Osteocyte (in vitro differentiated cells): ENCODE measurements at regions not wholly inside any gene's neighbourhood (a gene's known extent, or its start where the extent isn't known, plus 50 kb on each side); places are given as distances from the start of the nearest gene placed in this dataset.

Experiments used
- DNase-seq: peaks from one replicate; pipeline ENCODE4 v3.0.0; 2021; ENCODE audit warnings: mixed read lengths; ENCODE audit not compliant: unreplicated experiment; ENCODE audit errors: extremely low spot score
- H3K27ac Mint-ChIP-seq: one replicate; pipeline ENCODE4 v1.8.0; 2021; ENCODE audit warnings: mild to moderate bottlenecking, mixed read lengths; ENCODE audit not compliant: unreplicated experiment
- H3K27me3 Mint-ChIP-seq: one replicate; pipeline ENCODE4 v1.8.0; 2021; ENCODE audit warnings: mixed read lengths; ENCODE audit not compliant: unreplicated experiment
- H3K36me3 Mint-ChIP-seq: one replicate; pipeline ENCODE4 v1.8.0; 2021; ENCODE audit warnings: mixed read lengths; ENCODE audit not compliant: unreplicated experiment
- H3K4me1 Mint-ChIP-seq: one replicate; pipeline ENCODE4 v1.8.0; 2021; ENCODE audit warnings: mixed read lengths; ENCODE audit not compliant: unreplicated experiment
- H3K4me3 Mint-ChIP-seq: one replicate; pipeline ENCODE4 v1.8.0; 2021; ENCODE audit warnings: mild to moderate bottlenecking, moderate library complexity, mixed read lengths; ENCODE audit not compliant: unreplicated experiment
- H3K9me3 Mint-ChIP-seq: one replicate; pipeline ENCODE4 v1.8.0; 2021; ENCODE audit warnings: mixed read lengths; ENCODE audit not compliant: unreplicated experiment
- CTCF ChIP-seq: fragments of 200-600 bp; sonication (generic); IDR thresholded peaks from 2 replicates; pipeline ENCODE4 v1.5.0; 2021; ENCODE audit warnings: antibody characterized with exemption, mild to moderate bottlenecking, moderate library complexity

GRCh38 chr6:120219339-120219738 is 869.8 kb upstream of the MAN1A1 start:
- no peaks in the 10 kb centered on the region for H3K4me1 Mint-ChIP-seq
- H3K36me3 Mint-ChIP-seq = no peaks in the 10 kb centered on the region
- no peaks in the 10 kb centered on the region for H3K27me3 Mint-ChIP-seq
- no peaks in the 10 kb centered on the region for H3K9me3 Mint-ChIP-seq
- no peak for DNase-seq
- no peak overlapping the region for H3K4me3 Mint-ChIP-seq
- TF ChIP-seq CTCF = no peak
- H3K27ac Mint-ChIP-seq = no peak overlapping the region

GRCh38 chr6:120214088-120214499 is 864.5 kb upstream of the MAN1A1 start:
- no peak overlapping the region for H3K4me3 Mint-ChIP-seq
- no peaks in the 10 kb centered on the region for H3K36me3 Mint-ChIP-seq
- no peak for TF ChIP-seq CTCF

GRCh38 chr6:120211955-120212792 is 862.6 kb upstream of the MAN1A1 start:
- Mint-ChIP-seq H3K9me3 (no peaks in the 10 kb centered on the region), H3K27ac (no peak overlapping the region), H3K4me3 (no peak overlapping the region), H3K27me3 (no peaks in the 10 kb centered on the region), H3K4me1 (no peaks in the 10 kb centered on the region), H3K36me3 (no peaks in the 10 kb centered on the region)
- TF ChIP-seq CTCF = no peak
- DNase-seq = no peak

More at GRCh38 chr6:120214088-120214499, 864.5 kb upstream of the MAN1A1 start:
- no peaks in the 10 kb centered on the region for H3K4me1 Mint-ChIP-seq
- no peak overlapping the region for H3K27ac Mint-ChIP-seq
- H3K9me3 Mint-ChIP-seq = no peaks in the 10 kb centered on the region
- no peak for DNase-seq
- H3K27me3 Mint-ChIP-seq = no peaks in the 10 kb centered on the region

GRCh38 chr6:120202878-120203277 is 853.3 kb upstream of the MAN1A1 start:
- Mint-ChIP-seq H3K27ac (no peak overlapping the region), H3K4me3 (no peak overlapping the region), H3K36me3 (no peaks in the 10 kb centered on the region), H3K4me1 (no peaks in the 10 kb centered on the region), H3K27me3 (no peaks in the 10 kb centered on the region), H3K9me3 (peaks cover 5% of the 10 kb centered on the region)
- TF ChIP-seq CTCF = no peak
- DNase-seq = no peak

- no peak overlapping the region for H3K4me3 Mint-ChIP-seq
- H3K9me3 Mint-ChIP-seq = no peaks in the 10 kb centered on the region
- H3K27me3 Mint-ChIP-seq = no peaks in the 10 kb centered on the region
- no peak for TF ChIP-seq CTCF
- no peak for DNase-seq
- no peaks in the 10 kb centered on the region for H3K36me3 Mint-ChIP-seq
- H3K4me1 Mint-ChIP-seq = no peaks in the 10 kb centered on the region
- no peak overlapping the region for H3K27ac Mint-ChIP-seq
Measured at GRCh38 chr6:120200853-120201252, 851.3 kb upstream of the MAN1A1 start.
